NCI-H1092 (cell line): ENCODE measurements at regions not wholly inside any gene's neighbourhood (a gene's known extent, or its start where the extent isn't known, plus 50 kb on each side); places are given as distances from the start of the nearest gene placed in this dataset.
"Not testable (repeated sequence)": the region's sequence is repeated elsewhere in the genome, so short reads cannot be mapped to it uniquely, and the experiment has no call there.

Experiments
- DNase-seq: peaks from one replicate; lab custom pipeline; 2025; lab: John Stamatoyannopoulos, UW

GRCh38 chr7:108815815-108816214, 246.1 kb downstream of the DNAJB9 start:
- no peak for DNase-seq

DNA sequence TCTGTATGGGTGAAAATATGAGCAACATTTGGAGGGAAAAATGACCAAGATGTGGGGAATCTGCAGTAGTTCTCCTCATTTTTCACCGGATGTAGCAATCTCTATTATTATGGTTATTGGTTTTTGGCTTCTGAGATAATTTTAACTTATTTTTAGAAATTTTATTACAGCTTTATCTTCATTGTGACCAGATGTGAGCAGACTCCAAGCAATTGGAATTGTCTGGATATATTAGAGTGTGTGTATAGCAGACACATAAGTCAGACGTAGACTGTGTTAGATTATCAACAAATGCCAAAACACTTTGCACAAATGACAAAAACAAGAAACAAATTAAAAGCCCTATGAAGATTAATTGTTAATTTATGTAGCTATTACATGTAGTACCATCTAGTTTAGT, 249.1 kb downstream of the DNAJB9 start:
- no peak for DNase-seq

DNA sequence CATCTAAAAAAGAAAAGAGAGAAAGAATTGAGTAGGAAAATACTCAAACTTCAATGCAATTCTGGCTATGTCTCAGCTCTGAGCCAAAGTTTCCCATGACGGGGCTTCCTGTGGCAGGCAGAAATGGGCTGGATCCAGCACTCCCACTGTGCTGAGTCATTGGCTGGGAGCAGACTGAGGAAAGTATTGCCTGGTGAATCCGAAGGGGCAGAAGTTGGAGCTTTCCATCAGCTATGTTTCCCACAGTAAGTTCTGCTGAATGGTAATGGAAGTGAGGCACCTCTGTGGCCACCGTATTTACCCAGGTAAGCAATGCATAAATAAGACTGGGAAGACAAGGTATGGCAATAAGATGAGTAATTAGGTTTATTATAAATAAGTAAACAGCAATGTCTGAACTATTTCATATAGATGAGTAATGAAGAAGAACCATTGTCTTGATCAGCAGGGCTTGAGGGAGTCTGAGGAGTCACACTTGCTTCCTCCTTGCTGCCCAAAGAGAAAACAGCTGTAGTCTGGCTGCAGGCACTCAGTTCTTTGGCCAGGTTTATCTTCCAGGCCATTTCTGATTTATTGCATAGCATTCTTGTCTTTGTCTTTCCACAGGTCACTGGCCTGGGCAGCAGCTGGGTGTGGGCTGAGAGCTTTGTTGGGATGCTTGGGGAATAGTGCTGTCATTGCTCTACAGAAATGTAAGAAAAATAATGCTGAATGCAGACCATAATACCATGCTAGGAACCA, 255.3 kb downstream of the DNAJB9 start:
- DNase-seq, result no peak

GRCh38 chr7:108825581-108825909, 255.9 kb downstream of the DNAJB9 start:
- DNase-seq, result no peak

GRCh38 chr7:108836256-108836655, 266.6 kb downstream of the DNAJB9 start:
- DNase-seq, result no peak

DNA sequence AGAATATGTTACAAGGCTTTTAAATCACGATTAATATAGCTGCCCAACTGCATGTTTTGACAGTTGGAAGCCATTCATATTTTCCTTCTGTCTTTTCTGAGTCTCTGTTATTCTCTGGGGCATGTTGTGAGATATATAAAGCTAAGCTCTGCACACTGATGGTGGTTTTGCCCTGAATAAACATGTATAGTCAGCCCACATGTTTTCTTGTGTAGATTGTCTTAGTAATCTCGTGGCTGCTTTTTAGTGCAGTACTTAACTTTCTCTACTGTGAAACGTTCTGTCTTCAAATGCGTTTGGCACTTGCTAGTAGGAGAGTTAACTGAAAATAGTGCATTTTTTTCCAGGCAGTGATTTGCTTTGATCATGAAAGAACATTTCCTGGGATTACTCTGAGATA, 268.5 kb downstream of the DNAJB9 start:
- DNase-seq, result no peak

DNA sequence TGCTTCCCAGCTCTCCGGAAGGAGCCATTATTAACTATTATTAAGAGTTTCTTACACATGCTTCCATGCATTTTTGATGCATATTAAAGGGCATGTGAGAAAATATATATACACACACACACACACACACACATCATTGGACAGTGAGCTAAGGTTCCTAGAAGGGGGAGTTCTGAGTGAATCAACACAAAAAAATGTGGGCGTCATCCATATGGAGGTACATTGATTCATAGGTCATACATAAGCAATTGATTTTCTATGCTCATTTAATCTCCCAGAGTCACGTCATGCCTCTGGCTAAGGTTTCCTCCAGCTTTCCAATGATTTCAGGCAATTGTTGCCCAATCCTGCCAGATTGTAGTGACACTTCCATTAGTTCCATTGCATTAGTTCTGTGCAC, 269.4 kb downstream of the DNAJB9 start:
- DNase-seq, result no peak

DNA sequence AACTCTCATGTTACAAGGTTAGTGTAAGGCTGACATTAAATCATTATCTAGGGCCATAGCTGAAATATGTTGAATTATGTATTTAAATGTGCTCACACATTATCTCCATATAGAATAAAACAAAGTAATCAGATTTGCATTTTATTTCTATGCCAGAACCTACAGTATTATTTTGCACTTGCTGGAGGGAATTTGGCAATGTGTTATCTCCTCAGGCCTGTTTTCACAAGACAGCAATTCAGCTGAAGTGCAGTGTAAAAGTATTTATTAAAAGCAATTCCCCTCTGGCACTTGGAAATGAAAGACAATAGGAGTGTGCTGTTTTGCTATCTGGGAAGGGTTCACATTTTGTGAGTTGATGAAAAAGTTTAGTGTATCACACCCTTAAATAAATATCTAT, 276.3 kb downstream of the DNAJB9 start:
- no peak for DNase-seq

DNA sequence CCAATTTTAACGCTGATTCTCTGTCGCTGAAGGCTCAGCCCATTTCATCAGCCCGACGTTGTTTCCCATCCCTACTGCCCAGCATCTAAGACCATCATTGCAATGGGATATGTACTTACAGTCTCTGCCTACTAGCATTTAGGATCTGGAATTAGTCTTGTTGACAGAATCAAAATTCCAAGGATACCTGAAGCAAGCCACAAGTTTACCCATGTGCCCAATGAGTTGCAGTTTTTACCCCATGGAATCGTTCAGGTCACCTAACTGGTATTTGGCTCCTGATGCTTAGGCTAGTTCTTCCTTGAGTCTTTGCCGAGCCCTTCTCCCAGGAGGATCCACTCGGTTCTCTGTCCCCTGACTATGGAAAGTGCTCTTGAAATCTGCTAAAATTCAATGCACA, 276.8 kb downstream of the DNAJB9 start:
- DNase-seq, result no peak

DNA sequence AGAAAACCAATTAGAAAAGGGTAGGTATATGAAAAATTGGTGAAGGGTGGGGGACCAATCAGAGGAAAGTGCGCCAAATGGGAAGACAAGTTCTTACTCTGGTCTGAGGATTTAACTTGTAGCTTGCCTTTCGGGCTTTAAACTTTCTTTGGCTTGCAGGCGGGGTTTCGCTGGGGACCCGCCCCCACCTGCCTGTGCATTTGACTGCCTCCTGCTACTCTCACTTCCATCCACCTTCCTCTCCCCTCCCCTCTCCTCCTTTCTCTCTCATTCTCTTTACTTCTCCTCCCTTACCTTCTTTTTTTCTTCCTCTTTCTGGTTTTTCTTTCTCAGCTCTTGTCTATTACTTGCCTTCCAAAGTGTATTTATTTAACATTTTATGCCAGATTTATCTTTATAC, 278.8 kb downstream of the DNAJB9 start:
- no peak for DNase-seq

GRCh38 chr7:108860615-108861014, 290.9 kb downstream of the DNAJB9 start:
- no peak for DNase-seq

- DNase-seq, result no peak
Observed at GRCh38 chr7:108861071-108861470, 291.4 kb downstream of the DNAJB9 start.

DNA sequence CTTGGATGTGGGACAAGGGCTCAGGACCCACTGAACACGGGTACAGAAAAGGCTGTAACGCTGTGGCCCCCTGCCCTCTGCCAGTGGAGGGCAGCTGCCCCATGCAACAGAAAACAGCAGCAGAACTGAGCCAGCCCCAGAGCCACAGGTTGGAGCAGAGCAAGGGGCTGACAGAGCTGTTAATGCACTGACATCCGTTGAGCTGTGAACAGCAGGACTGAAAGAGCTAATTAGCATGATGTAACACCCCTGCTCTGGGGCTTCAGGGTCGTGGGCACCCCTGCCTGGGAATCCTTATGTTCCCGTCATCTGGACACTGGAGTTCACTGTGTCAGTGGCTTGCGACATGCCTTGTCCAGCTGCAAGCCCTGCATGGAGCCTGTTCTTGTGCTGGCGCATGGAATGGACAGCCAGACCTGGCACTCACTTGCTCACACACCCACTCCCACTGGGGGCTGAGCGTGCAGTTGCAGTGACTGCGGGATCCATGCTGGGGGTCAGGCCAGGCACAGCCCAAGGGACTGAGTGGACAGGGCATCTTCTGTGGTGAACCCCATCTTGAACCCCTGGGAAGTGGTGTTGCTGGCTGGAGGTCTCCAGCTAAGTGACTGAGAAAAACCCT, 293.7 kb downstream of the DNAJB9 start:
- DNase-seq, result no peak

GRCh38 chr7:108869070-108869469, 299.4 kb downstream of the DNAJB9 start:
- no peak for DNase-seq

DNA sequence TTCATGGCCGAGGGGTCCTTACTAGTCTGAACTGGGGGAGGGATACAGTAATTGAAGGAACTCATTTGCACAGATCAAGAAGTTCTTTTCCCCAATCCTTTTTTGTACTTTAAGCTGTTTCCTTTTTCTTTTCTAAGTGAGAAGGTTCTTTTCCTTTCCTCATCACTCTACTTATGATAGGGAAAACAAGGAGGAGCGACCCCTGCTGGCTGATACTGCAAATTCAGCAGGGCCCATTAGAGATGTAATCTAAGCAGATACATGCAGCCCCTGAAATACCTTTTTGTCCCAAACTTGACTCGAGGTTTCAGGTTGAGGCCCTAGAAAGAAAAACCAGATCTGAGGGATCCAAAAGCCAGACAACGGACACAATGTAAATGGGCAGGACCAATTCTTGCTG, 305.5 kb downstream of the DNAJB9 start:
- DNase-seq, result no peak

GRCh38 chr7:108890862-108891261, 321.2 kb downstream of the DNAJB9 start:
- DNase-seq, result no peak

DNA sequence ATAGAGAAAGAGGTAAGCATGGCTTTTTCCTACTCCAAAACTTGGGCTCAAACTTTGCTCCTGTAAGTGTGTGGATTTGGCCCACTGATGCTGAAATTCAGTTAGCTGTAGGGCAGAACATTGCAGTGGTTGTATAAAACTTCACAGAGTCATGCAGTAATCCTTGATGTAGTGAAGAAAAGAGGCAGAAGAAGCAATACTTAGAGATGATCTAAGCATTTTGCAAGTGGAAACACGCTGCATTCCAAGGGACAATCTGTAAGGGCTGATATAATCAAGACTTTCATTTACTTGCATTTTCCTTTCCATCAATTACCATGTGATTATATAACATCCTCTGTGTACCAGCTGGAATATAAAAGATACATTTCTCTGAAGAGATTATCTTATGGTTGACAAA, 338.8 kb downstream of the DNAJB9 start:
- no peak for DNase-seq

GRCh38 chr7:108911016-108911415, 341.3 kb downstream of the DNAJB9 start:
- no peak for DNase-seq

GRCh38 chr7:108920490-108920889, 350.8 kb downstream of the DNAJB9 start:
- DNase-seq, result no peak

DNA sequence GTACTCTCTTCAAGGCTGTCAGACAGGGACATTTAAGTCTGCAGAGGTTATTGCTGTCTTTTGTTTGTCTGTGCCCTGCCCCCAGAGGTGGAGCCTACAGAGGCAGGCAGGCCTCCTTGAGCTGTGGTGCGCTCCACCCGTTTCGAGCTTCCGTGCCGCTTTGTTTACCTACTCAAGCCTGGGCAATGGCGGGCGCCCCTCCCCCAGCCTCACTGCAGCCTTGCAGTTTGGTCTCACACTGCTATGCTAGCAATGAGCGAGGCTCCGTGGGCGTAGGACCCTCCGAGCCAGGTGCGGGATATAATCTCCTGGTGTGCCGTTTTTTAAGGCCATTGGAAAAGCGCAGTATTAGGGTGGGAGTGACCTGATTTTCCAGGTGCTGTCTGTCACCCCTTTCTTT, 373.4 kb downstream of the DNAJB9 start:
- not testable (repeated sequence) for DNase-seq

- no peak for DNase-seq
Observed at GRCh38 chr7:108947526-108947925, 377.9 kb downstream of the DNAJB9 start.

DNA sequence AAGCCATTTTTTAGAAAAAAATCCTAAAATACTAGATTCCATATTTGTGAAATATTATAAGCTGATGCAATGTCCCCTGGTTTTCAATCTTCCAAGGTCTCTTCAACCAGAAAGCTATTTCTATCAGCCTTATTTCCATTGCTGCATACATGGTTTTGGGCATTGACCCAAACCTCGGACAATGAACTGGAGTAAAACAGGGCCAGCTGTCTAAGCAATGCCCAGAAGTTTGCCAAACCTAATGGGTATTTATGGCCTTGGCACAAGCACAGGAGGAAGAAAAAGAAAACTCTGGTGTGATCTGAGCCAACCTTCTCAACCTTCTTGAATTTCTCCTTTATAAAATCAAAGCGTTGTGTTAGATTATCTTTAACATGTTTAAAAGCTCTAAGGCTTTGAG, 402.3 kb downstream of the DNAJB9 start:
- DNase-seq, result peak; percentile 74

DNA sequence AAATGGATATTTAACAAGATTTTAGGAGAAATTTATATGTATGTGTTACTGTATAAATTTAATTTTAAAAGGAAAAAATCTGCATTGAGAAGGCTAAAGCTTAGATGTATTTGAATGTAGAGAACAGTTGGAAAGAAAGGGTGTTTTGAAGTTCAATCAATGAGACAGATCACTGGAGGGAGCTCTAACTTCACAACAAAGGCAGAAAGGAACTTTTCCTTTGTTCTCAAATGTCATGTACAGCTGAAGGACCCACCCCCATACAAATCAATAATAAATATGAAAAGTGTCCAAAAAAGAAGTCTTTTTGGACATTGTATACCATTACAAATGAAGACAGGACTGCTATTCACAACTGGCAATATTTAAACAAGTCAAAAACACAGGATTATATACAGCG, 403.4 kb downstream of the DNAJB9 start:
- DNase-seq, result no peak

DNA sequence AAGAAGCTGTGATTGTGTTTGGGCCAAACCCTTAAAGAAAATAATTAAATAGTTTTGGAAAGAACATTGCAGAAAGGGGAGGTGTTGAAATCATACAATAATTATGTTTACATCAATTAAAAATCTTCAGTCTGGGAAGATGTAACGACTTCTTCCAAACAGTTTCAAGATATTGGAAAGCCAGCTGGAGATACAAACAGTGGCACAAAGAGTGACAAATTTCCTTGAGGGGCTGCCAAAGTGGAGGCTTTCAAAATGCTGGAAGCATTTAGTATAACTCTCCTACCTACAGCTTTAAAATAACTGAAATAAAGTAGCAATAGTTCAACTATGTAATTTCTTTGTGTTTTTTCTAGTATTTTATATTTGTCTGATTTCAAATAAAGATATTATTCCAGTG, 405.0 kb downstream of the DNAJB9 start:
- no peak for DNase-seq
